HG02588 (cell line): ENCODE measurements at regions not wholly inside any gene's neighbourhood (a gene's known extent, or its start where the extent isn't known, plus 50 kb on each side); places are given as distances from the start of the nearest gene placed in this dataset.

ENCODE experiments used
- ATAC-seq: cut with Tn5 transposase; IDR thresholded peaks from one replicate; pipeline ENCODE4 v1.9.1; 2021; ENCODE audit warnings: mild to moderate bottlenecking, moderate library complexity; ENCODE audit not compliant: unreplicated experiment

- no peak for ATAC-seq
These were observed 72.6 kb downstream of the TENT5C start for GRCh38 chr1:117678246-117678977.

DNA sequence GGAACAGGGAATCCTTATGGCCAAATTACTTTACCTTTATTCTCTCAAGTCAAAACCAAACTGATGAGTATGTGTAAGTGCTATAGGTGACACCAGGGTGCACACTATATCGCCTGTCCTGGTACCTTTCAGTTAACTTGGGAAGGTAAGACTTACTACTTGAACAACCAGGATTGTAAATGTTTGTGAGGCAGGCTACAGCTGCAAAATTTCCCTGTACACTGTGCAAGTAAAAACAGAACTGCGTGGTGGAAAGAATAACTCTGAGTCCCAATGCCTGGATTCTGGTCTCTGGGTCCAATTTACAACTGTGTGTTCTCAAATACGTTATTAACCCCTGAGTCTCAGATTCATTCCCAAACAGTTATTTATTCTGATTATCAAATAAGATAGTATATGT, 73.5 kb downstream of the TENT5C start:
- no peak for ATAC-seq

DNA sequence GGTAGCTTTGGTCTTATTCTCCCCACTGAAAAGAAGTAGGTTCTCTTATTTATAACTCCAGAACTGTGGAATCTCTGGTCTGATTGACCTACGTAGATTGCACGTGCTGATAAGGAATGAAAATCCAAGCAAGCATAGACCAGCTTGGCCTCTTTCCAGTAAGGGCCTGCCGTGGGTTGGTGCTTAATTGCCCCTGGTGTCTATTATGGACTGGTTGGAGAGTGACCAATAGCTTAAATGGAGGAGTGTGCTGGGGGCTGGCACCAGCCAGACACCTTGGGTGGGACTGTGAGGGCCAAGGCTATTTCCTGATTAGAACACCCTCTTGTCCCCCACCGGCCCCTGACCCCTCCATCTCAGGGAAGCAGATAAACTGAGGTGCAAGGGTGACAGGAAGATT, 74.0 kb downstream of the TENT5C start:
- no peak for ATAC-seq

- ATAC-seq: no peak
These were observed 74.6 kb downstream of the TENT5C start for GRCh38 chr1:117680316-117681002.

GRCh38 chr1:117681093-117681900, 75.4 kb downstream of the TENT5C start:
- ATAC-seq: no peak

DNA sequence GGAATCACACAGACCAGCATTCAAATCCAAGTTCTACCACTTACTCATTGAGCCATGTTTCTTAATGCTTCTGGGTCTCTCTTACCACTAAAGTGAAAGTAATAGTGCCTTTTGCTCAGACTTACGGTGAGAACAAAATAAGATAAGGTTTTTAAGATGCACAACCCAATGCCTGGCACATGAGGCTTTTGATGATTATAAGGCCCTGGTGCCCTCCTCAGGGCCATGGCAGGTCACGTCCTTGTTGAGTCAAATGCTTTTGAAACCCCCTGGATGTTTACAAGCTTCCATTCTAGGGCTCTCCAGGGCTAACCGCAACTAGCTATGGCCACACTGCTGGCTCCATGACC, 76.0 kb downstream of the TENT5C start:
- ATAC-seq: no peak

DNA sequence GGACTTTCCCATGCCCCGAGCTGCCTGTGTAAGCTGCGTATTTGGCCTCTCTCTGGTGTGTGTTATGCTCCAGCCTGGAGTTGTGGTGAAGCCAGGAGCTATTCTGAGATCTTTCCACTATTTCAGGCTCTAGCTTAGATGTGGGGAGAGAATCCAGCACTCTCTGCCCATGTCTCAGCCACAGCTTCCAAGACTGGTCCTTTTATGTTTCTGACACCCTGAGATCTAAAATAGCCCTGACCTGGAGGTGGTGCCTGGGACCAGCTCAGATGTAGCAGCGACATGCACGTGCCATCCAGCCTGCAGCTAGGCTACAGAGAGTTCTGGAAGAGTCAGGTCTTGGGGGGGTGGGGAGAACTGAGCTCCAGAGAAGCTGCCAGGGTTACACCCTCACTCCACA, 76.5 kb downstream of the TENT5C start:
- no peak for ATAC-seq

GRCh38 chr1:117683571-117684285, 77.9 kb downstream of the TENT5C start:
- no peak for ATAC-seq

GRCh38 chr1:117685936-117686806, 80.3 kb downstream of the TENT5C start:
- ATAC-seq: no peak

DNA sequence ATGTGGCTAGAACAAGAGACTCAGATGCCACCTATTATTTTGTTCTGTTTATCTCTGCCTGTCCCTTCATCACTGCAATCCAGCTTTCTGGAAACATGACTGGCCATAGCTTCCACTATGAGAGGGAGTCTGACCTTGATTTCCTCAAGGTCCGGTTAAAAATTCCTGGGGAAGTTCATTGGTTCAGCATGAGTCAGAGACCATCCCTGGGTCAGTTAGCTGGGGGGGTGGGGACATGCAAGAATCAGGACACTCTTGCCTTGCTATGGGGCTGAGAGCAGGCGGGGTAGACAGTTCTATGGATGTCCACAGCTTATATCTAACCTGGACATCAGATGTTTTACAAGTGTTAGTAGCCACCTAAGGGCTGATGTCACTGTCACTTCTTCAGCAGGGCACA, 81.1 kb downstream of the TENT5C start:
- ATAC-seq: no peak

- no peak for ATAC-seq
These were observed 84.3 kb downstream of the TENT5C start for GRCh38 chr1:117689997-117690625.

DNA sequence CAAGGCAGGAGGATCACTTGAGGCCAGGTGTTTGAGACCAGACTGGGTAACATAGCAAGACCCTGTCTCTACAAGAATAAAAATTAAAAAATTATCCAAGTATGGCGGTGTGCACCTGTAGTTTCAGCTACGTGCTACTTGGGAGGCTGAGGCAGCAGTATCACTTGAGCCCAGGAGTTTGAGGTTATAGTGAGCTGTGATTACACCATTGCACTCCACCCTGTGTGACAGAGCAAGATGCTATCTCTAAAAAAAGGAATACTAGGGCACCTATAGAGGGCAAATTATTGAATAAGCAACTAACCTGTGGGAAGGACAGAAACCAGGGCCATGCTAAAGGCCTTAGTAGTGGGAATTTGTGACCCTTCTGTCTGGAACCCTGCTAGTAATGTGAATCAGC, 86.1 kb downstream of the TENT5C start:
- no peak for ATAC-seq

GRCh38 chr1:117694543-117694942, 88.7 kb downstream of the TENT5C start:
- ATAC-seq: no peak

GRCh38 chr1:117695796-117696490, 90.1 kb downstream of the TENT5C start:
- ATAC-seq: no peak

DNA sequence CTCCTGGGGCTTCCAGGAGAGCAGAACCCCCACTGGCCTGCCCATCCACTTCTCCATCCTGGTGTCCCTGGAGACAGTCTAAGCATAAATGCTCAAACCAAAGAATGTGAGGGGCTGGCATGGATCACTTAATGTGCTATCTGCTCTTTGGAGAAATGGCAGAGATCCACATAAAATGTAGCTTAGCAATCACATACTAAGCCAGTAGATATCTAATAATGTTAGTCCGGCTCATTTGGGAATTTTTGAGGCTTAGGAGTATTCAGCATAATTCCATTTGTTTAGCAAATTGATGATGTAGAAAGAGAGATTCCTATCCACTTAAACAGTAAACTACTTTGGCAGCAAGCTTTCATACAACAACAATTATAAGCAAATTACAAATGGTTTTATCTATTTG, 90.7 kb downstream of the TENT5C start:
- no peak for ATAC-seq

GRCh38 chr1:117697220-117697781, 91.5 kb downstream of the TENT5C start:
- ATAC-seq: no peak

DNA sequence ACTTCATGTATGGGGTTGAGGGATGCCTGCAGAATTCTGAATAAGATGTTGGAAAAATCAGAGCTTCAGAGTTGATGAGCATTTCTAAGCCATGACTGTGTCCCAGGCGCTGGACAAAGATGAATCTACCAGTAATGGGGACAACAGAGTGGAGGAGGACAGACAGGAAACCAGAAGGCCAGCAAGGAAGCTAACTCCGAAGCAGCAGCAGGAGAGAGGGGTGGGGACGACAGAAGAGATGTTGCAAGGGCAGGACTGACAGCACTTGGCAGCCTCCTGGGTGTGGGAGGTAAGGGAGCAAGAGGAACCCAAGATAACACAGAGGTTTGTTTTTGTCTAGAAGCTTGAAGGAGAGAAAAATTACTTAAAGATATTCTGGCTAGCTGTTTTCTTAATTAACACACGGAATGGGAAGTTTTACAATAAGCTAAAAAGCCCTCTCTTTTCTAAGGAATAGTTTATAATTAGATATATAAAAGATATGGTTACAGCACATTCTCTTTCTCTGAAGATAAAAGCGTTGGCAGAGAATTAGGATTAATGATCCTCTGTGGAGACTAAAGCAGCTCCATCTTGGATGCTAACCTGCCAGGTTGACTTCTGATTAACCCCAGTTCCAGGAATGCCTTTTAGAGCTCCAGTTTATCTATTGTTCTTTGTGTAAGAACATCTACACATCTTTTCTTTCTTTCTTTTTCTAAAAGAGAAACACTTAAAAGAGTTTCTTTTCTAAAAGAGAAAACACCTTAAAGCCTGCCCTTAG, 92.7 kb downstream of the TENT5C start:
- ATAC-seq: no peak

DNA sequence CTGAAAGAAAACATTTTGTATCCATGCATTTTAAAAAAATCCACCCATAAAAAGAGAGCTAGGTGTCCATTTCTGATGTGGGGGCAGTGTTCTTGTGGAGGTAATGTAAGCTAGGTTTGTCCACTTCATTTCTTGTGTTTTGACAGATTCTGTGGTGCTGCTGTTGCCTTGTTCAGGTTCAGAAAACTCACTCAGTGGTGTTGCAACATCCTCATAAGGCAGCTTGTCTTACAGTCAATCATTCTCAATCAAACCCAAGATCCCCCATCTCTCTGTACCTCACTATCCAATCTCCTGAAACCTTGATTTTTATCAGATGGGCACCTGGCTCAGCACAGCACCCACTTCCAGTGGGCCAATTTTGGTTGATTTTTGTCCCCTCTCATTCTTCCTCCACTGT, 94.1 kb downstream of the TENT5C start:
- no peak for ATAC-seq
